Chondrocyte (in vitro differentiated cells): ENCODE measurements at regions not wholly inside any gene's neighbourhood (a gene's known extent, or its start where the extent isn't known, plus 50 kb on each side); places are given as distances from the start of the nearest gene placed in this dataset.

ENCODE experiments used
- DNase-seq: peaks from one replicate; pipeline ENCODE4 v3.0.0; 2021; ENCODE audit warnings: mixed read lengths, low spot score
- H3K27ac Mint-ChIP-seq: one replicate; pipeline ENCODE4 v1.8.0; 2021; ENCODE audit warnings: mild to moderate bottlenecking, moderate library complexity, mixed read lengths; ENCODE audit not compliant: unreplicated experiment
- H3K27me3 Mint-ChIP-seq: 2 replicates; pipeline ENCODE4 v1.8.0; 2021; ENCODE audit warnings: low read depth, mixed read lengths
- H3K36me3 Mint-ChIP-seq: 2 replicates; pipeline ENCODE4 v1.8.0; 2021; ENCODE audit warnings: low read depth, mixed read lengths
- H3K4me1 Mint-ChIP-seq: 2 replicates; pipeline ENCODE4 v1.8.0; 2021; ENCODE audit warnings: low read depth, mild to moderate bottlenecking, mixed read lengths
- H3K4me3 Mint-ChIP-seq: one replicate; pipeline ENCODE4 v1.8.0; 2021; ENCODE audit warnings: mild to moderate bottlenecking, moderate library complexity, mixed read lengths; ENCODE audit not compliant: unreplicated experiment
- H3K9me3 Mint-ChIP-seq: 2 replicates; pipeline ENCODE4 v1.8.0; 2021; ENCODE audit warnings: low read depth, mixed read lengths
- CTCF ChIP-seq: fragments of 200-600 bp; sonication (generic); IDR thresholded peaks from 2 replicates; pipeline ENCODE4 v1.5.0; 2021; ENCODE audit warnings: antibody characterized with exemption, mild to moderate bottlenecking, moderate library complexity

DNA sequence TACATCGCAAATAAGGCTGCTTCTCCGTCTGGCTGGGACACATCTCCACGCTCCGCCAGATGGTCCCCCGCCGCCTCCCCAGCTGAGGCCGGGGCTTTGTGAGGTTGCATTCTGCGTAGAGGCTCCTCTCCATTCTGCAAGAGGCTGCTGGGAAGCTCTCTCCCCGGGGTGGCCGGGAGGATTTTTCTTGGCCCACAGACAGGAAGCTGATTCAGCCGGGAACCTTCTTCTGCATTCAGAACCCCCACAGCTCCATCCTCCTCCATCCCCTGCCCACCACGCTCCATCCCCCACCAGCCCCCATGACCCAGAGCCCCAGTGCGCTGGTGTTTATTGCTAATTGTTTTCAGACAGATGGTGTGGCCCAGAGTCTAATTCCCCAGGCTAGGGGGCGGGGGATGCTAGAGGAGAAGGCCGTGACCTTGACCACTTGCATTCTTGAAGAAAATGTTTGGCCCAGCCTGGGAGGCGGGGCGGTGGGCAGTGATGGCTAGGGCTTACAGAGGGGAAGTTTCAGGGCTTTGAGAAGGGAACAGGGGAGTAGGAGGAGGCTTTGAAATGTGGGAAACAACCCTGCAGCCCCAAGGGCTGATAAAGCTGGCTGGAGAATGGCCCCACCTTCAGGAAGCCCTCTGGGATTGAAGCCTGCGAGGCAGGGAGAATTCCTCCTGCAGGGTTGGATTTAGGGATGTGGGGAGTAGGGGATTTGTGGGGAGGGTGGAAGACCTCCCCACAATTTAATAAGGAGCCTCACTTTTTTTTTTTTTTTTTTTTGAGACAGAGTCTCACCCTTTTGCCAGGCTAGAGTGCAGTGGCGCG lies 88.5 kb upstream of the NCOR2 start:
- peak overlapping the region; percentile 86 for H3K27ac Mint-ChIP-seq
- DNase-seq = no peak
- peak; percentile 56 for TF ChIP-seq CTCF
- H3K4me1 Mint-ChIP-seq = peaks cover 45% of the 10 kb centered on the region
- no peaks in the 10 kb centered on the region for H3K36me3 Mint-ChIP-seq
- no peaks in the 10 kb centered on the region for H3K9me3 Mint-ChIP-seq
- peak overlapping the region; percentile 33 for H3K4me3 Mint-ChIP-seq
- H3K27me3 Mint-ChIP-seq = no peaks in the 10 kb centered on the region

- H3K4me1 Mint-ChIP-seq = peaks cover 50% of the 10 kb centered on the region
- H3K9me3 Mint-ChIP-seq = no peaks in the 10 kb centered on the region
- DNase-seq = no peak
- H3K27me3 Mint-ChIP-seq = no peaks in the 10 kb centered on the region
- TF ChIP-seq CTCF = no peak
- H3K27ac Mint-ChIP-seq = peak overlapping the region; percentile 86
- peak overlapping the region; percentile 33 for H3K4me3 Mint-ChIP-seq
- no peaks in the 10 kb centered on the region for H3K36me3 Mint-ChIP-seq
Observed at GRCh38 chr12:124655048-124655697, 87.8 kb upstream of the NCOR2 start.

- TF ChIP-seq CTCF = no peak
- H3K36me3 Mint-ChIP-seq = no peaks in the 10 kb centered on the region
- H3K4me1 Mint-ChIP-seq = peaks cover 50% of the 10 kb centered on the region
- no peaks in the 10 kb centered on the region for H3K27me3 Mint-ChIP-seq
- H3K4me3 Mint-ChIP-seq = peak overlapping the region; percentile 33
- DNase-seq = no peak
- H3K27ac Mint-ChIP-seq = peak overlapping the region; percentile 86
- H3K9me3 Mint-ChIP-seq = no peaks in the 10 kb centered on the region
Observed at GRCh38 chr12:124654666-124655047, 87.2 kb upstream of the NCOR2 start.

DNA sequence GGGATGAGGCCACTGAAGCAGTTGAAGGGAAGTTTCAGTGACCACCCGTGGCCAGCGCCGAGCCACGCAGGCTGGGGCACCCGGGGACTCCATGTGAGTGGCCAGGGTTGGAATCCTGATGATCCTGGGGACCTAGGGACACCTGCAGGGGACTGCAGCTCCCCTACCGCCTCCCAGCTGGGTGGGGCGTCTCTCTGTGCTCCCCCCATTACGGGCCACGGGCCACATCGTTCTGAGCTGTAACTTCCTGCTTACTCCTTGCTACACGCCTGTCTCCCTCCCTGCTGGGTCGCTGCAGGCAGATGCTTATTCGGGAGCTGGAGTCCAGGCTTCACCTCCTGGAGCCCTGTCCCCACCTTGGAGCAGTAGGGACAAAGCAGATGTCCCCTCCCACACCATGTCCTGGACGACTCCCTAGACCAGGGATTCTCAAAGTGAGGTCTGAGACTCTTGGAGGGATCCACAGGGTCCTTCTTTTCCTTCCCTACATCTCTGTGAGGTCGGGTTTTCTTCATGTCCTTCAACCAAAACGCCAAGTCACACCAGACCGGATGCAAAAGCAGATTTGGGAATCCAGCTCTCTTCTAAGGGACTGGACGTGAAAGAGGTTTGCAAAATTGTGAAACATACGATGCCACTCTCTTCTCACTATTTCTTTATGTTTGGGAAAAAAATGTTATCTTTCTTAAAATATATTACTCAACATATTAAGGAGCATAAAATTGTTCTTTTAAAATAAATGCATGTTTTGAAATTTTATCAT lies 85.9 kb upstream of the NCOR2 start:
- H3K27ac Mint-ChIP-seq = no peak overlapping the region
- H3K4me1 Mint-ChIP-seq = peaks cover 50% of the 10 kb centered on the region
- H3K27me3 Mint-ChIP-seq = no peaks in the 10 kb centered on the region
- no peak for TF ChIP-seq CTCF
- H3K4me3 Mint-ChIP-seq = no peak overlapping the region
- no peak for DNase-seq
- H3K36me3 Mint-ChIP-seq = no peaks in the 10 kb centered on the region
- H3K9me3 Mint-ChIP-seq = peaks cover 4% of the 10 kb centered on the region

GRCh38 chr12:124652661-124653060 lies 85.2 kb upstream of the NCOR2 start:
- H3K4me3 Mint-ChIP-seq = no peak overlapping the region

More at GRCh38 chr12:124652661-124653060, 85.2 kb upstream of the NCOR2 start:
- H3K4me1 Mint-ChIP-seq = peaks cover 50% of the 10 kb centered on the region
- H3K36me3 Mint-ChIP-seq = no peaks in the 10 kb centered on the region
- no peak for TF ChIP-seq CTCF
- peaks cover 4% of the 10 kb centered on the region for H3K9me3 Mint-ChIP-seq
- no peak for DNase-seq
- H3K27ac Mint-ChIP-seq = no peak overlapping the region
- H3K27me3 Mint-ChIP-seq = no peaks in the 10 kb centered on the region
